ENCODE measurements at regions not wholly inside any gene's neighbourhood (a gene's known extent, or its start where the extent isn't known, plus 50 kb on each side); places are given as distances from the start of the nearest gene placed in this dataset.

DNA sequence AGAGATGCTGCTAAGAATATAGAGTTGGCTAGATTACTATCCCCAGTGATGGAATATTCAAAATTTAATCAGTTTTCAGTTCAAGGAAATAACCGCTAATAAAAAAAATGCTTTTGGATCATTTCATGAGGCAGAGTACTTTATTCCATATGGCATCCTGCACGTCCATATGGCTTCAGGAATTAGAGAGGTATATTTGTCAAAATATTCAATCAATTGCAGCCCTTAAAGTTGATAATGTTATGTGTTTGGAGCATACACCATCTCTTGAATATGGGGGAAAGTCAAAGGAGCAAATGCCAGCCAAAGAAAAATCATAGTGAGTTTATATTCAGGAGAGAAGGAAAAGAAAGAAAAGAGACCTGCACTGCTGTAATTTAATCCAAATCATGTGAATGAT lies 266.4 kb downstream of the TMEM182 start:
- H3K4me1 ChIP-seq (ENCODE audit: control insufficient read depth in 1 of 2, insufficient read depth in 2 of 2, low read length in 2 of 2): no peaks in the 10 kb centered on the region
- DNase-seq (ENCODE audit: low read depth, low spot score) (no peak), ATAC-seq (no peak)
- no peak overlapping the region for H3K9ac ChIP-seq (ENCODE audit: low read length)
- no TSS peak for BruUV-seq (replicated peaks)
- ChIA-PET POLR2A (no interaction called here), CTCF (no interaction called here), RAD21 (ENCODE audit: low non-redundant PET in 1 of 2, low total read pairs in 2 of 2, uncharacterized antibody in 2 of 2, unreplicated experiment in 2 of 2) (no interaction called here)
- no peak for TF ChIP-seq CBX3 (IDR thresholded peaks at IDR 0.05; ENCODE audit: low read depth)
- TF ChIP-seq POLR2A (IDR thresholded peaks at IDR 0.05; ENCODE audit: borderline replicate concordance, extremely low read depth, insufficient read depth, insufficient read length): no peak
- no peak for TF ChIP-seq YY1 (IDR thresholded peaks at IDR 0.05; ENCODE audit: extremely low read depth, insufficient replicate concordance, low read depth, low read length)
- TF ChIP-seq EZH2 (IDR thresholded peaks at IDR 0.05): no peak
- no peak for TF ChIP-seq SRF (IDR thresholded peaks at IDR 0.05; ENCODE audit: low read depth)
- TF ChIP-seq, protein P1, sequence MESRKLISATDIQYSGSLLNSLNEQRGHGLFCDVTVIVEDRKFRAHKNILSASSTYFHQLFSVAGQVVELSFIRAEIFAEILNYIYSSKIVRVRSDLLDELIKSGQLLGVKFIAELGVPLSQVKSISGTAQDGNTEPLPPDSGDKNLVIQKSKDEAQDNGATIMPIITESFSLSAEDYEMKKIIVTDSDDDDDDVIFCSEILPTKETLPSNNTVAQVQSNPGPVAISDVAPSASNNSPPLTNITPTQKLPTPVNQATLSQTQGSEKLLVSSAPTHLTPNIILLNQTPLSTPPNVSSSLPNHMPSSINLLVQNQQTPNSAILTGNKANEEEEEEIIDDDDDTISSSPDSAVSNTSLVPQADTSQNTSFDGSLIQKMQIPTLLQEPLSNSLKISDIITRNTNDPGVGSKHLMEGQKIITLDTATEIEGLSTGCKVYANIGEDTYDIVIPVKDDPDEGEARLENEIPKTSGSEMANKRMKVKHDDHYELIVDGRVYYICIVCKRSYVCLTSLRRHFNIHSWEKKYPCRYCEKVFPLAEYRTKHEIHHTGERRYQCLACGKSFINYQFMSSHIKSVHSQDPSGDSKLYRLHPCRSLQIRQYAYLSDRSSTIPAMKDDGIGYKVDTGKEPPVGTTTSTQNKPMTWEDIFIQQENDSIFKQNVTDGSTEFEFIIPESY (IDR thresholded peaks at IDR 0.05; ENCODE audit: extremely low read depth, insufficient replicate concordance, low read length): no peak
- no peak for TF ChIP-seq FOSL1 (IDR thresholded peaks at IDR 0.05; ENCODE audit: low read depth)
- no peak for TF ChIP-seq MAX (IDR thresholded peaks at IDR 0.05)
- TF ChIP-seq TCF7L2 (IDR thresholded peaks at IDR 0.05; ENCODE audit: borderline replicate concordance, extremely low read depth, insufficient read depth, insufficient read length): no peak
- no peak for TF ChIP-seq ATF3 (IDR thresholded peaks at IDR 0.05)
- TF ChIP-seq POLR2AphosphoS5 (IDR thresholded peaks at IDR 0.05; ENCODE audit: low read depth, low read length): no peak
- TF ChIP-seq ELF1 (IDR thresholded peaks at IDR 0.05; ENCODE audit: borderline replicate concordance, low read depth): no peak
- no peak for TF ChIP-seq ZFX (IDR thresholded peaks at IDR 0.05)
- H3K27ac ChIP-seq (ENCODE audit: low read depth, low read length): no peak overlapping the region
- H2AFZ ChIP-seq (ENCODE audit: low read depth, low read length, poor library complexity, severe bottlenecking): no peak overlapping the region
- H3K4me2 ChIP-seq (ENCODE audit: low read length): no peak overlapping the region
- H3K4me3 ChIP-seq (replicated peaks in 1 of 2; ENCODE audit: low read depth in 1 of 2, low read length in 2 of 2): no peak overlapping the region
- no peaks in the 10 kb centered on the region for H3K9me3 ChIP-seq (ENCODE audit: control insufficient read depth in 1 of 2, insufficient read depth in 1 of 2, low read depth in 1 of 2, low read length in 2 of 2)
- intact Hi-C loops (cut with micrococcal nuclease): no loop called here
- no peaks in the 10 kb centered on the region for H3K9me2 ChIP-seq (ENCODE audit: insufficient read depth)
- no peaks in the 10 kb centered on the region for H3K79me2 ChIP-seq (ENCODE audit: insufficient read depth, low read length)
- no peaks in the 10 kb centered on the region for H3K36me3 ChIP-seq (ENCODE audit: control insufficient read depth in 1 of 2, insufficient read depth in 2 of 2, low read length in 2 of 2)
- H3K27me3 ChIP-seq (ENCODE audit: insufficient read depth, low read length): no peaks in the 10 kb centered on the region
- no peaks in the 10 kb centered on the region for H4K20me1 ChIP-seq (ENCODE audit: insufficient read depth)

All from HCT116 (cell line).